ENCODE measurements at regions not wholly inside any gene's neighbourhood (a gene's known extent, or its start where the extent isn't known, plus 50 kb on each side); places are given as distances from the start of the nearest gene placed in this dataset.

DNA sequence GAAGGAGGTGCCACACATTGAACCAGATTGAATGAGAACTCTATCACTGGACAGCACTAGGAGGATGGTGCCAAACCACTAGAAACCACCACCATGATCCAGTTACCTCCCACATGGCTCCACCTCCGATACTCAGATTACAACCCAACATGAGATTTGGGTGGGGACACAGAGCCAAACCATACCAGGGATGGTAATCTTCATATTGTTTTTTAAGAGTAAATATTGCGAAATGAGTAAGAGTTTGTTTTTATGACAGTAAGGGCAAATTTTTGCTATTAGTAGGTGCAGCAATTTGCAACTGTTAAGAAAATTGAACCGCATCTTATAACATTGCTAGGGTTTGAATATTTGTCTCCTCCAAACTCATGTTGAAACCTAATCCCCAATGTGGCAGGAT lies 891.5 kb downstream of the NLGN4X start:
- TF ChIP-seq, protein P1, sequence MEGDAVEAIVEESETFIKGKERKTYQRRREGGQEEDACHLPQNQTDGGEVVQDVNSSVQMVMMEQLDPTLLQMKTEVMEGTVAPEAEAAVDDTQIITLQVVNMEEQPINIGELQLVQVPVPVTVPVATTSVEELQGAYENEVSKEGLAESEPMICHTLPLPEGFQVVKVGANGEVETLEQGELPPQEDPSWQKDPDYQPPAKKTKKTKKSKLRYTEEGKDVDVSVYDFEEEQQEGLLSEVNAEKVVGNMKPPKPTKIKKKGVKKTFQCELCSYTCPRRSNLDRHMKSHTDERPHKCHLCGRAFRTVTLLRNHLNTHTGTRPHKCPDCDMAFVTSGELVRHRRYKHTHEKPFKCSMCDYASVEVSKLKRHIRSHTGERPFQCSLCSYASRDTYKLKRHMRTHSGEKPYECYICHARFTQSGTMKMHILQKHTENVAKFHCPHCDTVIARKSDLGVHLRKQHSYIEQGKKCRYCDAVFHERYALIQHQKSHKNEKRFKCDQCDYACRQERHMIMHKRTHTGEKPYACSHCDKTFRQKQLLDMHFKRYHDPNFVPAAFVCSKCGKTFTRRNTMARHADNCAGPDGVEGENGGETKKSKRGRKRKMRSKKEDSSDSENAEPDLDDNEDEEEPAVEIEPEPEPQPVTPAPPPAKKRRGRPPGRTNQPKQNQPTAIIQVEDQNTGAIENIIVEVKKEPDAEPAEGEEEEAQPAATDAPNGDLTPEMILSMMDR (IDR thresholded peaks at IDR 0.05; ENCODE audit: low read depth, low read length) = no peak
- H3K36me3 ChIP-seq = no peaks in the 10 kb centered on the region
- H3K27me3 ChIP-seq = no peaks in the 10 kb centered on the region
- H3K4me3 ChIP-seq (ENCODE audit: low read depth, low read length) = no peak overlapping the region
- DNase-seq = no peak
- no peaks in the 10 kb centered on the region for H3K9me3 ChIP-seq
- no peaks in the 10 kb centered on the region for H3K4me1 ChIP-seq

DNA sequence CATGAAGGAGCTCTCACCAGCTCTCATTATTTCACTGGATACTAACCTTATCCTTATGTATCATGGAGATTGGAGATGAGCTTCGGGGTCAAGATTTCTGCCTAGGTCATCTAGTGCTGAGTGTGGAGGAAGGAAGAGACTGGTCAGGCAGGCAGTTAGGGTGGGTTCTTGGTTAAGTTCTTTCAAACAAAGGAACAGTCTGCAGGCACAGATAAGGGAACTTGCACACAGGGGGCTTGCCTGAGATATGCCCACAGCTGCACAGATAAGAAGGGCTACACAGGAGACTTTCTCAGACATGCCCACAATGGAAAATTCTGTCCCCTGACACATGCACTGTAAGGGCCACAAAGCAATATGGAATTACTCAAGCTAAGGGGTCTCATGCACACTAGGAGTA lies 904.1 kb downstream of the NLGN4X start:
- no peak for DNase-seq
- H3K9me3 ChIP-seq = no peaks in the 10 kb centered on the region
- H3K36me3 ChIP-seq = no peaks in the 10 kb centered on the region
- no peak overlapping the region for H3K4me3 ChIP-seq (ENCODE audit: low read depth, low read length)
- TF ChIP-seq, protein P1 (IDR thresholded peaks at IDR 0.05; ENCODE audit: low read depth, low read length) = no peak
- H3K4me1 ChIP-seq = no peaks in the 10 kb centered on the region
- no peaks in the 10 kb centered on the region for H3K27me3 ChIP-seq

DNA sequence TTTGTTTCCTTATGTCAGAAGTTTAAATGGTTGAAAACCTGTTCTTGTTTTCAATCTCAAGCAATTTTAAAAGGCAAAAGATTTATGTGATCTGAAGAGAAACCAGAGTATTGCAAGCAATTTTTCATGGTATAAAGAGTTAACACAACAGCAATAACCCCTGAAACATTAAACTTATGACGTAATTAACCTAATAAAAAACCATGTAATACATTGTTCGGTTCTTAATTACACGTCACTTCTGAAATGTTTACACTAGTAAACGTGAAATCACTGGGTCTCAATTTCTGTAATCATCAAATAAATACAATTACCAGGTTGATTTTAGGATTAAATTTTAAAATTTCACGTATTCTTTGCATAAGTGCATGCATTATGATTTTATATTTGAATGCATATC lies 914.5 kb downstream of the NLGN4X start:
- no peak for DNase-seq
- no peaks in the 10 kb centered on the region for H3K27me3 ChIP-seq
- H3K4me1 ChIP-seq = no peaks in the 10 kb centered on the region
- H3K9me3 ChIP-seq = no peaks in the 10 kb centered on the region
- no peak overlapping the region for H3K4me3 ChIP-seq (ENCODE audit: low read depth, low read length)
- TF ChIP-seq, protein P1 (IDR thresholded peaks at IDR 0.05; ENCODE audit: low read depth, low read length) = no peak
- H3K36me3 ChIP-seq = no peaks in the 10 kb centered on the region

DNA sequence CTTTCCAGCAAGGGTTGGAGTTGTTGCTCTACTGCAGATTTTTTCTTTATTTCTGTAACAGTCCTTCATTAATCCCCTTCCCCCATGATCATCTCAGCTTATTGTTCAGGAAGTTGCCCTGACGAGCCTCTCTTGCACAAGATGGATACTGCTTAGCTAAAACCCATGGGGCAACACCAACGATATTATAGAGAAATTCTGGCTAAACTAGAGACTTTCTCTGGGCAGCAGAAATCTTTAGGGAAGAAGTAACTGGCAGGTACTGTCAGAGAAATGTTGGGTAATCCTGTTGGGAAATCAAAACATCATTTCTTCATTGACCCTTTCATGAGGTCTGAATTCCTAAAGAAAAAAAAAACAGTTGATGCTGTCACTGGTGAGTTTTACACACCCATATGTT lies 921.3 kb downstream of the NLGN4X start:
- H3K27me3 ChIP-seq = no peaks in the 10 kb centered on the region
- TF ChIP-seq, protein P1 (IDR thresholded peaks at IDR 0.05; ENCODE audit: low read depth, low read length) = no peak
- H3K4me3 ChIP-seq (ENCODE audit: low read depth, low read length) = no peak overlapping the region
- no peaks in the 10 kb centered on the region for H3K4me1 ChIP-seq
- DNase-seq = no peak
- H3K9me3 ChIP-seq = no peaks in the 10 kb centered on the region
- no peaks in the 10 kb centered on the region for H3K36me3 ChIP-seq

DNA sequence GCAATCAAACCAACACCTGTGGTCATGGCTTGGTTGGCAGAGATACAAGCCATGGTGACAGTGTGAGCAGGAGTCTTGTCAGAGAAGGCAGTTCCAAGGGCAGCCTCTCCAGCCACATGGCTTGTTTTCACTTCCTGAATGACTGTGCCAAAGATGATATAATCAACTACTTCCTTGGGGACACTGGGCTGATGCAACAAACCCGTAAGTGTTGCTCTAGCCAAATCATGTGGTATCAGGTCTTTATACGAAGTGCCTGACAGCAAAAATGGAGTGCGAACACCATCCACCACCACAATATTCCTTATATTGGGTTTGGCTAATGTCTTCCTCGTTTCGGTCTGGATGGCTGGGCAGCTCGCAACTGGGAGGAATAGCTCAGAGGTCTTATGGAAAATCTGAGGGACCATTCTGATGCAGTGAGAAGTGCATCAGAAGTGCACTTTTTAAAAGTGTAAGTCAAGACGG lies 922.0 kb downstream of the NLGN4X start:
- no peak overlapping the region for H3K4me3 ChIP-seq (ENCODE audit: low read depth, low read length)
- TF ChIP-seq, protein P1 (IDR thresholded peaks at IDR 0.05; ENCODE audit: low read depth, low read length) = no peak
- no peak for DNase-seq

DNA sequence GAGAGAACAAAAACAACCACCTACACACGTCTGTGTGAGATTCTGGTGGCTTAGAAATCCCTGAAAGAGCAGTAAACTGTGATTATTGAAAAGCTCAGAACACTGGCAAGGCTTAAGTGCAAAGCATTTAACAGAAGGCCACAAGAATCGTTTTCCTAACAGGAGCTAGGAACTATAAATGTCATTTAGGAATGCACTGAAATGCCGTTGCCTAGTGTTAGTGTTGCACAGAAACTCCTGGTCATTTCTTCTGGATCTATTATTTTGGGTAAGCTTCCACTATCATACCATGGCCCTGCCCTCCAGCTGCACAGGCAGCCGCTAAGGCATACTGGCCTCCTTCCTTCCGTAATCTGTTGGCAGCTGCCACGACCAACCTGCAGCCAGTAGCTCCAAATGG lies 923.2 kb downstream of the NLGN4X start:
- TF ChIP-seq, protein P1 (IDR thresholded peaks at IDR 0.05; ENCODE audit: low read depth, low read length) = no peak
- Histone ChIP-seq H3K4me1 (no peaks in the 10 kb centered on the region), H3K36me3 (no peaks in the 10 kb centered on the region), H3K4me3 (ENCODE audit: low read depth, low read length) (no peak overlapping the region), H3K27me3 (no peaks in the 10 kb centered on the region), H3K9me3 (no peaks in the 10 kb centered on the region)
- DNase-seq = no peak

More for the DNA sequence above, 922.0 kb downstream of the NLGN4X start:
- no peaks in the 10 kb centered on the region for H3K36me3 ChIP-seq
- H3K9me3 ChIP-seq = no peaks in the 10 kb centered on the region
- no peaks in the 10 kb centered on the region for H3K4me1 ChIP-seq
- H3K27me3 ChIP-seq = no peaks in the 10 kb centered on the region

Measured in BE2C (cell line).